ENCODE measurements at regions not wholly inside any gene's neighbourhood (a gene's known extent, or its start where the extent isn't known, plus 50 kb on each side); places are given as distances from the start of the nearest gene placed in this dataset.

- TF ChIP-seq, protein P1, sequence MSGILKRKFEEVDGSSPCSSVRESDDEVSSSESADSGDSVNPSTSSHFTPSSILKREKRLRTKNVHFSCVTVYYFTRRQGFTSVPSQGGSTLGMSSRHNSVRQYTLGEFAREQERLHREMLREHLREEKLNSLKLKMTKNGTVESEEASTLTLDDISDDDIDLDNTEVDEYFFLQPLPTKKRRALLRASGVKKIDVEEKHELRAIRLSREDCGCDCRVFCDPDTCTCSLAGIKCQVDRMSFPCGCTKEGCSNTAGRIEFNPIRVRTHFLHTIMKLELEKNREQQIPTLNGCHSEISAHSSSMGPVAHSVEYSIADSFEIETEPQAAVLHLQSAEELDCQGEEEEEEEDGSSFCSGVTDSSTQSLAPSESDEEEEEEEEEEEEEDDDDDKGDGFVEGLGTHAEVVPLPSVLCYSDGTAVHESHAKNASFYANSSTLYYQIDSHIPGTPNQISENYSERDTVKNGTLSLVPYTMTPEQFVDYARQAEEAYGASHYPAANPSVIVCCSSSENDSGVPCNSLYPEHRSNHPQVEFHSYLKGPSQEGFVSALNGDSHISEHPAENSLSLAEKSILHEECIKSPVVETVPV (CRISPR knock-in tag; IDR thresholded peaks at IDR 0.05) = no peak
- TF ChIP-seq POU6F1 (CRISPR knock-in tag; IDR thresholded peaks at IDR 0.05; ENCODE audit: borderline replicate concordance, low read depth) (no peak), PATZ1 (CRISPR knock-in tag; IDR thresholded peaks at IDR 0.05; ENCODE audit: borderline replicate concordance) (no peak), BACH2 (CRISPR knock-in tag; IDR thresholded peaks at IDR 0.05; ENCODE audit: borderline replicate concordance) (no peak), ZFP30 (CRISPR knock-in tag; IDR thresholded peaks at IDR 0.05) (no peak), CREB5 (CRISPR knock-in tag; IDR thresholded peaks at IDR 0.05; ENCODE audit: low read depth) (no peak)
These were observed 166.4 kb upstream of the IRAK1BP1 start for GRCh38 chr6:78700991-78701390.

All from SK-N-SH treated with all-trans-retinoic acid at 6 μM for 48 hours (cell line).